HEK293 (cell line): ENCODE measurements at regions not wholly inside any gene's neighbourhood (a gene's known extent, or its start where the extent isn't known, plus 50 kb on each side); places are given as distances from the start of the nearest gene placed in this dataset.

ENCODE experiments used
- CTCF ChIA-PET: fragments of 350-600 bp; formaldehyde crosslinking; extraction: SDS; loops from one replicate; lab custom pipeline; 2021; ENCODE audit warnings: antibody characterized with exemption; lab: Yijun Ruan, JAX
- POLR2A ChIA-PET: fragments of 300-600 bp; formaldehyde crosslinking; extraction: SDS; loops from one replicate; lab custom pipeline; 2020; ENCODE audit warnings: antibody characterized with exemption, inconsistent platforms; lab: Yijun Ruan, JAX
- H3K27ac ChIP-seq: fragments of 200-500 bp; sonication (Bioruptor generic); 2 replicates; pipeline ENCODE4 v1.5.1; 2014; ENCODE audit warnings: low read depth, low read length, control low read depth, inconsistent platforms; ENCODE audit errors: extremely low read depth
- H3K36me3 ChIP-seq, 2 experiments: fragments of 200-500 bp in 1 of 2; sonication (Bioruptor generic) in 1 of 2; 1 replicate in 1 of 2; 2 replicates in 1 of 2; pipeline ENCODE4 v1.5.1; 2014 to 2017; ENCODE audit warnings: inconsistent platforms in 2 of 2, low read length in 2 of 2; ENCODE audit not compliant: control insufficient read depth in 2 of 2, insufficient read depth in 1 of 2
- H3K4me1 ChIP-seq: fragments of 200-500 bp; sonication (Bioruptor generic); 2 replicates; pipeline ENCODE4 v1.5.1; 2014; ENCODE audit warnings: mild to moderate bottlenecking, low read length, inconsistent platforms; ENCODE audit not compliant: control insufficient read depth, insufficient read depth
- H3K4me3 ChIP-seq: 2 replicates; pipeline ENCODE4 v1.5.1; 2011; ENCODE audit warnings: low read depth, mild to moderate bottlenecking, control low read depth, low read length, moderate library complexity
- H3K9me3 ChIP-seq: fragments of 200-500 bp; sonication (Bioruptor generic); 2 replicates; pipeline ENCODE4 v1.5.1; 2014; ENCODE audit warnings: low read depth, low read length, inconsistent platforms; ENCODE audit not compliant: control insufficient read depth, insufficient read depth
- AEBP2 ChIP-seq: fragments of 450-650 bp; formaldehyde crosslinking; IDR thresholded peaks from 2 replicates; pipeline ENCODE4 v1.5.1; 2016; ENCODE audit warnings: missing biosample characterization, missing genetic modification characterization, borderline replicate concordance
- FEZF1 ChIP-seq: fragments of 450-650 bp; formaldehyde crosslinking; IDR thresholded peaks from 2 replicates; pipeline ENCODE4 v1.5.1; 2016; ENCODE audit warnings: missing biosample characterization, missing genetic modification characterization
- GLIS1 ChIP-seq: fragments of 450-650 bp; formaldehyde crosslinking; IDR thresholded peaks from 2 replicates; pipeline ENCODE4 v1.5.1; 2016; ENCODE audit warnings: missing biosample characterization, missing genetic modification characterization
- HIC1 ChIP-seq: fragments of 450-650 bp; formaldehyde crosslinking; IDR thresholded peaks from 2 replicates; pipeline ENCODE4 v1.5.1; 2016; ENCODE audit warnings: missing biosample characterization, missing genetic modification characterization
- SETDB1 ChIP-seq: IDR thresholded peaks from one replicate; pipeline ENCODE4 v1.6.1; 2017; ENCODE audit warnings: mild to moderate bottlenecking, low read length, moderate library complexity, mixed read lengths; ENCODE audit not compliant: insufficient read length
- ZEB2 ChIP-seq: fragments of 450-650 bp; formaldehyde crosslinking; IDR thresholded peaks from 2 replicates; pipeline ENCODE4 v1.5.1; 2016; ENCODE audit warnings: missing biosample characterization, missing genetic modification characterization
- ZNF133 ChIP-seq: fragments of 450-650 bp; formaldehyde crosslinking; IDR thresholded peaks from 2 replicates; pipeline ENCODE4 v1.5.1; 2016; ENCODE audit warnings: missing biosample characterization, missing genetic modification characterization
- ZNF140 ChIP-seq: fragments of 450-650 bp; formaldehyde crosslinking; IDR thresholded peaks from 2 replicates; pipeline ENCODE4 v1.5.1; 2016; ENCODE audit warnings: missing biosample characterization, missing genetic modification characterization
- ZNF18 ChIP-seq: fragments of 450-650 bp; formaldehyde crosslinking; IDR thresholded peaks from 2 replicates; pipeline ENCODE4 v1.5.1; 2016; ENCODE audit warnings: missing biosample characterization, missing genetic modification characterization
- ZNF24 ChIP-seq: fragments of 450-650 bp; formaldehyde crosslinking; IDR thresholded peaks from 2 replicates; pipeline ENCODE4 v1.5.1; 2016; ENCODE audit warnings: missing biosample characterization, missing genetic modification characterization
- ZNF280D ChIP-seq: fragments of 450-650 bp; formaldehyde crosslinking; IDR thresholded peaks from 2 replicates; pipeline ENCODE4 v1.5.1; 2016; ENCODE audit warnings: missing biosample characterization, missing genetic modification characterization
- ZNF302 ChIP-seq: fragments of 450-650 bp; formaldehyde crosslinking; IDR thresholded peaks from 2 replicates; pipeline ENCODE4 v1.5.1; 2016; ENCODE audit warnings: missing biosample characterization, missing genetic modification characterization, low read depth
- ZNF48 ChIP-seq: fragments of 450-650 bp; formaldehyde crosslinking; IDR thresholded peaks from 2 replicates; pipeline ENCODE4 v1.5.1; 2016; ENCODE audit warnings: missing biosample characterization, missing genetic modification characterization
- ZNF529 ChIP-seq: fragments of 450-650 bp; formaldehyde crosslinking; IDR thresholded peaks from 2 replicates; pipeline ENCODE4 v1.5.1; 2017; ENCODE audit warnings: missing genetic modification characterization, missing biosample characterization; ENCODE audit not compliant: insufficient replicate concordance
- ZNF548 ChIP-seq: fragments of 450-650 bp; formaldehyde crosslinking; IDR thresholded peaks from 2 replicates; pipeline ENCODE4 v1.5.1; 2016; ENCODE audit warnings: missing biosample characterization, missing genetic modification characterization
- ZNF600 ChIP-seq: fragments of 450-650 bp; formaldehyde crosslinking; IDR thresholded peaks from 2 replicates; pipeline ENCODE4 v1.5.1; 2016; ENCODE audit warnings: missing biosample characterization, missing genetic modification characterization
- ZNF664 ChIP-seq: fragments of 450-650 bp; formaldehyde crosslinking; IDR thresholded peaks from 2 replicates; pipeline ENCODE4 v1.5.1; 2016; ENCODE audit warnings: missing biosample characterization, missing genetic modification characterization

GRCh38 chr1:57874418-57874877 lies 450.6 kb upstream of the DAB1 start:
- no peak for TF ChIP-seq HIC1 (tag by site-specific recombination)
- no peak for TF ChIP-seq SETDB1
- no peak for TF ChIP-seq ZEB2 (tag by site-specific recombination)
- TF ChIP-seq ZNF664: no peak
- TF ChIP-seq ZNF600: no peak
- no peak for TF ChIP-seq ZNF302
- TF ChIP-seq ZNF18: no peak
- no peak for TF ChIP-seq ZNF548 (tag by site-specific recombination)
- no peak for TF ChIP-seq ZNF280D (tag by site-specific recombination)
- no peak for TF ChIP-seq ZNF529
- no peaks in the 10 kb centered on the region for H3K36me3 ChIP-seq
- no peak overlapping the region for H3K4me3 ChIP-seq
- CTCF ChIA-PET: no interaction called here
- no peaks in the 10 kb centered on the region for H3K9me3 ChIP-seq
- POLR2A ChIA-PET: no interaction called here
- no peak overlapping the region for H3K27ac ChIP-seq
- no peaks in the 10 kb centered on the region for H3K4me1 ChIP-seq

- Histone ChIP-seq H3K9me3 (no peaks in the 10 kb centered on the region), H3K36me3 (no peaks in the 10 kb centered on the region), H3K4me3 (no peak overlapping the region), H3K4me1 (no peaks in the 10 kb centered on the region), H3K27ac (no peak overlapping the region)
- ChIA-PET POLR2A (no interaction called here), CTCF (no interaction called here)
- TF ChIP-seq ZNF24 (tag by site-specific recombination): no peak
- no peak for TF ChIP-seq AEBP2 (tag by site-specific recombination)
- no peak for TF ChIP-seq GLIS1 (tag by site-specific recombination)
- TF ChIP-seq ZNF48 (tag by site-specific recombination): no peak
- no peak for TF ChIP-seq ZNF133 (tag by site-specific recombination)
- no peak for TF ChIP-seq ZNF140
- no peak for TF ChIP-seq FEZF1 (tag by site-specific recombination)
Observed at GRCh38 chr1:57872913-57873312, 449.1 kb upstream of the DAB1 start.
